GM21526 (cell line): ENCODE measurements at regions not wholly inside any gene's neighbourhood (a gene's known extent, or its start where the extent isn't known, plus 50 kb on each side); places are given as distances from the start of the nearest gene placed in this dataset.

Source experiments
- ATAC-seq: cut with Tn5 transposase; IDR thresholded peaks from one replicate; pipeline ENCODE4 v1.9.1; 2021; ENCODE audit warnings: moderate library complexity; ENCODE audit not compliant: unreplicated experiment, low FRiP score

DNA sequence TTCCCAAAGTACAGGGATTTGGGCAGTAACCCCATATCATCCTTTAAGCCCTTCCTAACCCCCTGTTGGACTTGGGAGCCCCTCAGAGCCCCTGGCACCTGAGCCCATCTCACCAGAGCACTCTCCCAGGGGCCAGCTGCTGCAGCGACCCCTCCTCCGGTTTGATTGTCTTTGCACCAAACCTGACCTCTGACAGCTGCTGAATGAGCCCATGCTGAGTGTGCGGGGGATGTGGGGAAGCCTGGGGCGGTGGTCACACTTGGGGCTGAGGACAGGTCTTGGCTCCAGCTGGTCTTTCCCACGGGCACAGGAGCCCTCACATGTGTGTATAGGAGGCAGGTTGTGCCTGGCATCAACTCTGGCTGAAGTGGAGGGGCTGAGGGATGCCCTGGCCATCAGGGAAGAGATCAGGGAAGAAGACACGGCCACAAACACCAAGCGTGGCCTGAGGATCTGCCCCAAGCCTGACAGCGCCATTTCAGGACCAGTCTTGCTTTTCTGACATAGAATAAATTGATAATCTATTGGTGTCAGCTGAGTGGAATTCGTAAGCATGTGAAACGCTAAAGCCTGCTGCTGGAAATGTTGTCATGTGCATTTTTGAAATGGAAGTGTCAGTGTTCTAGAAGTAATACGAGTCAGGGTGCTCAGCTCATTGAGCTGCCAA lies 102.4 kb downstream of the ACKR3 start:
- ATAC-seq: no peak

GRCh38 chr2:236672606-236673005 lies 103.0 kb downstream of the ACKR3 start:
- no peak for ATAC-seq

GRCh38 chr2:236673126-236673822 lies 103.6 kb downstream of the ACKR3 start:
- ATAC-seq: no peak

- no peak for ATAC-seq
Measured at GRCh38 chr2:236673823-236674185, 104.2 kb downstream of the ACKR3 start.

- ATAC-seq: no peak
Measured at GRCh38 chr2:236674238-236674637, 104.6 kb downstream of the ACKR3 start.

- ATAC-seq: no peak
Measured at GRCh38 chr2:236674646-236675045, 105.0 kb downstream of the ACKR3 start.

- no peak for ATAC-seq
Measured at GRCh38 chr2:236675051-236675450, 105.4 kb downstream of the ACKR3 start.

DNA sequence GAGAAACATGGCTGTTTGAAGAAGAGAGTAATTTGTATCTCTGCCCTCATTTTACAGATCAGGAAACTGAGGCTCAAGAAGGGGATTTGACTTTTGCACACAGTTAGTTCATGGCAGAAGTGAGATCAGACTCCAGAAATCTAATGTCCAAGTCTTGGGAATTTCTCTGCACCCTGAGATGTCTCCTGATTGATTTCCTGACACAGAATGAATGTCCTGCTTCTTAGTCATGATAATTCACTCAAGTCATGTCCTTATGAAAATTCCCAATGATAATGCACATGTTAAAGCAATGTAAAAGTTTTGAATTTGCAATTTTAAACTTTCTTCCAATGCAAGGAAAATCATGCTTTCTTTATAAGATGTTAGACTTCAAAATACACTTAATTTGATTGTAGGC lies 105.9 kb downstream of the ACKR3 start:
- no peak for ATAC-seq

DNA sequence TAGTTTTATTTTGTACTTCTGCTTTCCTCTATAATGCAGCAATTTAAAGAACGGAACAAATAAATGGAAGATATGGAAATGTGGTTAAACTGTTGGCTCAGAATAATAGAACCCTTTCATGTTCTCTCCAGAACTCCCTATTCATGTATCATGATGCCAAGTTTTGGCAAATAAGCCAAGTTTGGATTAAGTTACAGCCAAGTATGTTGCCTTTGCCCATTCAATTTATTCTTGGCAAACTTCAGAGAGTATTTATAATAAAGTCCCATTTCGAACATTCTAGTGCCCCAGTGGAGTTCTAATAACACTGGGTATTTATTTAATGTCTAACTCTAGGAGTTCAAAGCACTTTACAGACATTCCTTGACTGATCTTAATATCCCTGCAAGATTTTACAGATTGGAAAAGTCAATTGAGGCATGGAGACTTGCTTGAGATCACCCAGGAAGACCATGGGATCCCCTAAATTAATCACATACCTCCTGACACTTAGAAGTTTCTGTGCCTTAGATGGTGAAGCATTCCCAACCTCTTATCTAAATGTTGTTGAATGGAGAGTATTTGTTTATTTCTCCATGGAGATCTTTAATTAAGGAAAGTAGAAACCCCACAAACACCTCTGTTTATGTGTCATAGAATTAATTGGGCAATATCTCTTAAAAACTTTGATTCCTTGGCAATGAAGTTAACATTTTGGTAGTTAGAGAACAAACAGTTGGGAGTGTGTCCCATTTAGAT lies 106.7 kb downstream of the ACKR3 start:
- no peak for ATAC-seq

DNA sequence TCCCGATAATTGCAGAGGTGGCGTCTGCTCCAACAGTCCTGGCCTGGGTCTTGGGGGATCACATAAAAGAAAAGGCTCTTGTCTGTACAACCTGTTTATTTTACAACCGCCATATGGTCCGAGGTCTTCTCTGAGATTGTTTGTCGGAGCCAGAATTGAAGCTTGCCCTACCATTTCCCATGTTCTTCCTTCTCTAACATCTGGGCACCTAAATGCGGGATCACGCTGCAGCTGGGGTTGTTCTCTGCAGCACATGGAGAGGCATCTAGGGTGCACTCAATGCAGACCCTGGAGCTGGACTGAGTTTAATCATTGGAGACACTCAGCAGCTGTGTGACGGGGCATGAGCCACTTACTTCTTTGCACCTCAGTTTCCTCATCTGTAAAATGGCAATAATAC lies 107.7 kb downstream of the ACKR3 start:
- no peak for ATAC-seq

GRCh38 chr2:236678307-236678975 lies 108.8 kb downstream of the ACKR3 start:
- no peak for ATAC-seq

DNA sequence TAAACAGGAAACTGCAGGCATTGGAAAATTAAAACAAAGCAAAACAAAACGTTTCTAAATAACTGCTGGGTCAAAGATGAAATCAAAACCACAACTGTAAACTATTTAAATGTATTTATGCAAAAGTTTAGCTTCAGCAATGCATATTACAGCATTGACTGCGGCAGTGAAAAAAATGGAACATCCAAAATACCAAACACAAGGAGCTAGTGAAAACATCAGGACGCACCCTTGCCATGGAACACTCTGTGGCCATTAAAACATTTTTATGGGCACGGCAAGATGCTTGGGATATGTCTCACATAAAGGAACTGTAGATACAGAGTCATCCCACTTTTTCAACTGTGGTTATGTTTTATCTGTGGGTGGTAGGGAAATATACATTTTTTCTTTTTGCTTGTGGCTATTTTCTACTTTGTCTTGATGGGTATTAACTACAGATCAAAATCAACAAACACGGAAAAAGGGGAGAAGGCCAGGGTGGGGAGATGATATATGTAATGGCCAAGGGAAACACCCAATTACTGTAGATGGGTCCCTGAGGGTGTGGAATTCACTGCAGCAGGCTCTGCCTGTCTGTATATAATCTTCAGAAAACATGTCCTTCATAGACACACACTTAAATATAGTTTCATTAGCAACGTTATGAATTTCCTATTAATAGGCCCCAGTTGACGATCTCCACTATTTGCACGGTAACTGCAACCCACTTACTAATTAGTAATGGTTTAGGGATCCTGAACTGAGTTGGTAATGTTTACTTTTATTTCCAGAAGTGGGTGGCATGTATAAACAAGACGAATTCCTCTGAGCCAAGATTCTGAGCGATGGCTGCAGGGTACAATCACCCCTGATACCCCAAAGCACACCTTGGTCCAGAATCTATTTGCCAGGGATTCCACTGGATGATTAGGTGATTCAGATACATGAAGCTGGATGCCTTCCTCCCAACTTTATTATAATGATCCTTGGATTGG lies 110.5 kb downstream of the ACKR3 start:
- no peak for ATAC-seq

DNA sequence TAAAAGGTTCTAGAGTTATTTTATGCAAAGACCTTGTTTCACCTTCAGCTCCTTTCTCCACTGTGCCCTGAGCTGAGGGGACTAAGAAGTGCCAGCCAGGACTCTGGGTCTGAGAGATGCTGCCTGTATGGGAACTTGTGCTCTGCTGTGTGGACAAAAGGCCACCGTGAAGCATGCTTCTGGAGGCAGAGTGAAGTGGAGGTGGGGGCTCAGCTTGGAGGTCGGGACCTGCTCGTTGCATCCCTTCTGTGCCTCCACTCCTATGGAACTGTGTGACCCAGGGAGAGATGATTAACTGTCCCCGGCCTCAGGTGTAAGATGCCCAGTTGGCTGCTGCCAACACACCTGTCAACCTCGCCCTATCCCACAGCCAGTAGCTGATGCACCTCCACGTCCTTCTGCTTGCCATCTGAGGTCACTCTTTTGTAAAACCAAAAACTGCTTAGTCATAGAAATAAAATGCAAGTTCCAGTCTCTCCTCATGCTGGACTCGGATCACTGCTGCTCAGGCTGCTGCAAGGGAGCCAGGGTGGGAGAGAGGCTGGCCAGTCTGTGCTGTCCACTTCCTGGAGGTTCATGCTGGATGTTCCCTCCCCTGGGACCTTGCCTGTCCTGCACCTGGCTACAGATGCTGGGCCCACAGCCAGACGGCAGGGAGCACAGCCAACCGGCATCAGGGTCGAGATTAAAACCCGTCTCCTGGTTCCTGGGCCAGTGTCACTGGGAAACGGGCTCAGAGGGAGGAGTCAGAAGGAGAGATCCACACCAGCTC lies 113.2 kb downstream of the ACKR3 start:
- ATAC-seq: no peak

GRCh38 chr2:236684504-236685256 lies 115.1 kb downstream of the ACKR3 start:
- ATAC-seq: no peak

DNA sequence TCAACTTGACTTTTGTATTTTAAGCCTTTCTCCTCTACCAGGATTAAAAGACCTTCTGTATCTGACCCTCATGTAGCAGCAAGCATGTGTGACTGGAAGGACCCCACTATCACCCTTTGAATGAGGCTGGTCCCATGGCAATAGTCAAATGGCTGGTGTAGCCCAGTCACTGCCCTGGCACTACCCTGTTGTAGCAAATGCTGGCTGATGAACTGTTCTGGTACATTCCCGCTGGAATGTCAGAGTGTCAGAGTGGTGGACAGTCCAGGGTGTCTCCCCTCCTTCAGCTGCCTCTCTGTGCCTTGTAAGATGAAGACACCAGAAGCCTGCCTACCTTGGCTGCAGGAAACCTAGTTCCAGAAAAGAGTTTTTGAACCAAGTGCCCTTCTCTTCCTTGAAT lies 115.7 kb downstream of the ACKR3 start:
- no peak for ATAC-seq

DNA sequence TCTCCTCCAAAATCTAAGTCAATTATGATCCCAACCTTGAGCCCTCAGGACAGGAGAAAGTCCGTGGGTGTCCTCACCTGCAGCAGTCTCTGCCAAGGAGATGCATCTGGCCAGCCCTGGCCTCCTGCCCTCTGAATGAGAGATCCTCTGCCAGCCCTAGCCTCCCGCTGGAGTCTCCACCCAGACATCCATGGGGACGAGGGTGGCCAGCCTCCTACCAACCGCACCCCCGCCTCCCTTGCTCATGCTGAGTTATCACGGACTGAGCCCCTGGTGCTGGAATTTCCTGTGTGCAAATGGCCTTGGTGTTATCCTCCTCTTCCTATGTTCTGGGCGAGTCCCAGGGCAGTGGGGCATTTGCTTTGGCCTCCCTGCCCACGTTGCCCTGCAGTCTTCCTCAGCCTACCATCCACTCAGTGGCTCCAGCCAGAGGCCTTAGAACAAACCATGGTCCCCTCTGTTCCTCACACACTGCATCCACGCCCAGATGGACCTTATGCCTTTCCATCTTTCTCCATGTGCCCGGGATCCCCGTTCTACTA lies 116.4 kb downstream of the ACKR3 start:
- no peak for ATAC-seq

DNA sequence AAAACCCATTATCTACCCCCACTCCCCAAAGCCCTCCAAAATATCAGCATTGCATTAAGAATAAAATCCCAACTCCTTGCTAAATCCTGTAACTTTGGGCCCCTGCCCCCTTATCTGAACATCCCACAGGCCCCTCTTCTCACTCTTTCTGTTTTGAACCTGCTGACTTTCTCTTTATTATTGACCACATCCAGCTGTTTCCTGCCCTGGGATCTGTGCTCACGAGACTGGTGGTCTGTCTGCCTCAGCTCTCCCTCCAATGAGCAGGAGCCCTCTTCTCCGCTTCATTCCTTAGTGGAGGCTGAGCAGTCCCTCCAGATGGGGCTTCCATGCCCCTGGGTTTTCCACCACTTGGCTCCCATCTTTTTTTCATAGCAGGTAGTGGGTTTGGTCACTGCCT lies 116.9 kb downstream of the ACKR3 start:
- no peak for ATAC-seq

DNA sequence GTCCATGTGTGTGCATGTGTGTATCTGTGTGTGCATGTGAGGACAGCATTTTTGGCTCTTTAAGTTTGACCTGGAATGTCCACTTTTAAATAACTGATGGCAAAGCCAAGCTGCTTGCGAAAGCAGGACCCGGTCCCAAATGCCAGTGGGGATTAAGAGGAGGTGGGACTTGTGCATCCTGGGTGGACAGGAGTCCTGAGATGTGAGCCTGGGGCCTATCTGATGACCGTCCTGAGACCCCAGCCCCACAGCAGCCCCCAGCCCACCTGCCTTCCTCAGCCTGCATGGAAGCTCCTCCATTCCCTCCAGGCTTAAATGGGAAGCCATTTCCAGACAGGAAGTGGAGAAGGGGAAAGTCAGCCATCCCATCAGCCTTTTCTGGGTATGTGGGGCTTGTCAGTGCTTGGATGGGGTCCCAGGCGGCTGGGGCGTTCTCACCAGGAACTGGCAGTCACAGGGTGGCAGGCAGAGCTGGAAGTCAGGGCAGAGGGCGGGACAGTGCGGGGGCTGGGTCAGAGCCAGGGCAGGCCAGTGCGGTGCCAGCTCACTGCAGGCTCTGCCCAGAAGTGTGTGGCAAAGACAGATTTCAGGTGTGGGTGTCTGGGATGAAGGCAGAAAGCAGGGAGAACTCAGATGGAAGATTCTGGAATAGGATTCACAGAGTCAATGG lies 117.8 kb downstream of the ACKR3 start:
- no peak for ATAC-seq
